GM23248 (cell line): ENCODE measurements at regions not wholly inside any gene's neighbourhood (a gene's known extent, or its start where the extent isn't known, plus 50 kb on each side); places are given as distances from the start of the nearest gene placed in this dataset.
"Not testable (repeated sequence)": the region's sequence is repeated elsewhere in the genome, so short reads cannot be mapped to it uniquely, and the experiment has no call there.

Source experiments
- DNase-seq: peaks from one replicate; pipeline ENCODE4 v3.0.0-alpha.2; 2015
- H2AFZ ChIP-seq: fragments of 200-600 bp; sonication (generic); 2 replicates; pipeline ENCODE4 v1.6.1; 2016; ENCODE audit warnings: antibody characterized with exemption
- H3F3A ChIP-seq: fragments of 200-600 bp; sonication (generic); 2 replicates; pipeline ENCODE4 v1.6.1; 2016; ENCODE audit warnings: mild to moderate bottlenecking, antibody characterized with exemption, mixed run types; ENCODE audit not compliant: insufficient read depth
- H3K27ac ChIP-seq: fragments of 200-600 bp; sonication (generic); 2 replicates; pipeline ENCODE4 v1.5.1; 2016; ENCODE audit warnings: mild to moderate bottlenecking
- H3K27me3 ChIP-seq: fragments of 200-600 bp; sonication (generic); replicated peaks from 2 replicates; pipeline ENCODE4 v1.6.1; 2016; ENCODE audit warnings: mild to moderate bottlenecking; ENCODE audit not compliant: insufficient read depth
- H3K36me3 ChIP-seq: fragments of 200-600 bp; sonication (generic); 2 replicates; pipeline ENCODE4 v1.6.1; 2016; ENCODE audit warnings: low read depth, mild to moderate bottlenecking
- H3K4me1 ChIP-seq: fragments of 200-600 bp; sonication (generic); 2 replicates; pipeline ENCODE4 v1.6.1; 2016; ENCODE audit warnings: mild to moderate bottlenecking; ENCODE audit not compliant: insufficient read depth
- H3K4me2 ChIP-seq: fragments of 200-600 bp; sonication (generic); one replicate; pipeline ENCODE4 v1.6.1; 2016; ENCODE audit warnings: mild to moderate bottlenecking; ENCODE audit not compliant: unreplicated experiment
- H3K4me3 ChIP-seq: fragments of 200-600 bp; sonication (generic); 2 replicates; pipeline ENCODE4 v1.5.1; 2016; ENCODE audit warnings: mild to moderate bottlenecking
- H3K79me2 ChIP-seq: fragments of 200-600 bp; sonication (generic); 2 replicates; pipeline ENCODE4 v1.6.1; 2016; ENCODE audit warnings: mild to moderate bottlenecking; ENCODE audit not compliant: insufficient read depth
- H3K9ac ChIP-seq: fragments of 200-600 bp; sonication (generic); 2 replicates; pipeline ENCODE4 v1.6.1; 2016; ENCODE audit warnings: mild to moderate bottlenecking
- H3K9me2 ChIP-seq: fragments of 200-600 bp; sonication (generic); 2 replicates; pipeline ENCODE4 v1.6.1; 2016; ENCODE audit warnings: mixed run types, mild to moderate bottlenecking, moderate library complexity; ENCODE audit not compliant: insufficient read depth
- H3K9me3 ChIP-seq: fragments of 200-600 bp; sonication (generic); one replicate; pipeline ENCODE4 v1.6.1; 2017; ENCODE audit warnings: low read depth
- H4K20me1 ChIP-seq: fragments of 200-600 bp; sonication (generic); 2 replicates; pipeline ENCODE4 v1.6.0; 2016; ENCODE audit not compliant: insufficient read depth
- EZH2 ChIP-seq: fragments of 200-600 bp; sonication (generic); IDR thresholded peaks from 2 replicates; pipeline ENCODE4 v1.6.1; 2018; ENCODE audit warnings: antibody characterized with exemption, mild to moderate bottlenecking; ENCODE audit not compliant: insufficient read depth, poor library complexity, severe bottlenecking
- EZH2phosphoT487 ChIP-seq: fragments of 200-600 bp; sonication (generic); IDR thresholded peaks from 2 replicates; pipeline ENCODE4 v1.6.1; 2018; ENCODE audit warnings: antibody characterized with exemption, moderate library complexity, mild to moderate bottlenecking, low read depth; ENCODE audit not compliant: insufficient read depth
- WGBS, 2 experiments: methylation state at CpG; one replicate each; pipeline ENCODE4 v1.1.6; 2015 to 2017; ENCODE audit warnings: low lambda C conversion rate in 2 of 2, low coverage in 1 of 2; ENCODE audit errors: missing lambda C conversion rate in 2 of 2; 5-methylcytosine and 5-hydroxymethylcytosine counted together
- in situ Hi-C: fragments of 300-500 bp; cut with MboI; formaldehyde crosslinking; loops from 2 replicates; pipeline ENCODE4 v1.15.0; 2020

DNA sequence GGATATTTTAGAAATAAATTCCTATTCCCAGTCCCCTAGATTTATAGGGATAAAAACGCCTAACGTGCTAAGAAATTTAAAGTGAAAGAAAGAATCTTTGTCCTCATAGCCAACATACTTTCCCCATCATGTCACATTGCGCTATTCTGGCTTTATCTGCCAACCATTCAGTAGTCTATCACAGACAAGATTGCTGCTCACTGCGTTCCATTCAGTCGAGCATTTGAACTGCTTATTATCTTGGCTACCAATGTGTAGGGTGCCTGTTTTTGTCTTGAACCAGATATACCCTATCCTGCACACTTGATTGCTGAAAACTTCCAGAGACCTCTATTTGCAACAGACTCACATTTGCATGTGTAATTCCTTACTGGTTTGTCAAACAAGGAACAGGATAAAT, 751.5 kb downstream of the EPHA7 start:
- Histone ChIP-seq H3K9me2 (no peaks in the 10 kb centered on the region), H2AFZ (no peak overlapping the region), H4K20me1 (no peaks in the 10 kb centered on the region), H3K4me1 (no peaks in the 10 kb centered on the region), H3K9ac (no peak overlapping the region), H3K4me3 (no peak overlapping the region), H3K9me3 (no peaks in the 10 kb centered on the region), H3K27ac (no peak overlapping the region), H3K4me2 (no peak overlapping the region), H3K79me2 (no peaks in the 10 kb centered on the region), H3F3A (no peaks in the 10 kb centered on the region), H3K27me3 (no peaks in the 10 kb centered on the region), H3K36me3 (no peaks in the 10 kb centered on the region)
- TF ChIP-seq EZH2phosphoT487 (no peak), EZH2 (no peak)
- WGBS, 2 experiments, result 25 to 31% methylated on average over 5 of the region's 5 CpGs
- in situ Hi-C loops, result no loop called here
- DNase-seq, result no peak

DNA sequence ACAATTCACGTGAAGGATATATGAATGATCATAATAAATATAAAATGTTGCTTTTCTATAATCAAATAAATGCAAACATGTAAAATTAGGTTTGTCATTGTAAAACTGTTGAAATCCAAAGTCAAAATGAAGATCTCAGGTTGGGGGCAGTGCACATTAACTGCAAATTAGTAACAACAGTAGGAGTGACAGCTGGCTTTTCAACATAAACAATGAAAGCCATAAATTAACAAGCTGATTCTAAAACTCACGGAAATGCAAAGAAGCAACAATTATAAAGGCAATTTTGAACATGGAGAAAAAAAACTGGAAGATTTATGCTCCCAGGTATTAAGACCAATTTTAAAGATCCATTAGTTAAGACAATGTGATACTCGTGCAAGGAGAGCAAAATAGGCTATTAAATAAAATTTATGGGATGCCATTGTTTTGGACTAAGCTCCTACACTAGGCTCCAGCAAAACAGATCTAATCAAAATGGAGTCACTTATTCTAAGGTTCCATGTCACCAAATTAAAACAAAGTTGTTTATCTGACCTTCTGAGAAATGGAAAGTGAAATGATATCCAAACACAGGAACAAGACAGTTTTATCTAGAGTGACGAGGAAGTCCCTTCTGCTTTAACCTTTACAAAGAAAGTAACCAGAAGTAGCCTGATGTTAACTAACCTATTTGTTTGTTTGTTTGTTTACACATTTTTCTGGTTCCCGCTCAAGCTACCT, 770.8 kb downstream of the EPHA7 start:
- no peaks in the 10 kb centered on the region for H3F3A ChIP-seq
- TF ChIP-seq EZH2phosphoT487 (no peak), EZH2 (no peak)
- H3K36me3 ChIP-seq, result no peaks in the 10 kb centered on the region
- H2AFZ ChIP-seq, result no peak overlapping the region
- no peaks in the 10 kb centered on the region for H4K20me1 ChIP-seq
- DNase-seq, result no peak
- H3K9ac ChIP-seq, result no peak overlapping the region
- H3K4me1 ChIP-seq, result no peaks in the 10 kb centered on the region
- H3K27ac ChIP-seq, result no peak overlapping the region
- H3K9me3 ChIP-seq, result no peaks in the 10 kb centered on the region
- no peaks in the 10 kb centered on the region for H3K79me2 ChIP-seq
- no peaks in the 10 kb centered on the region for H3K27me3 ChIP-seq
- WGBS, 2 experiments, result 15% methylated on average over 5 of the region's 5 CpGs
- no peak overlapping the region for H3K4me2 ChIP-seq
- H3K4me3 ChIP-seq, result no peak overlapping the region
- in situ Hi-C loops, result no loop called here
- H3K9me2 ChIP-seq, result no peaks in the 10 kb centered on the region

DNA sequence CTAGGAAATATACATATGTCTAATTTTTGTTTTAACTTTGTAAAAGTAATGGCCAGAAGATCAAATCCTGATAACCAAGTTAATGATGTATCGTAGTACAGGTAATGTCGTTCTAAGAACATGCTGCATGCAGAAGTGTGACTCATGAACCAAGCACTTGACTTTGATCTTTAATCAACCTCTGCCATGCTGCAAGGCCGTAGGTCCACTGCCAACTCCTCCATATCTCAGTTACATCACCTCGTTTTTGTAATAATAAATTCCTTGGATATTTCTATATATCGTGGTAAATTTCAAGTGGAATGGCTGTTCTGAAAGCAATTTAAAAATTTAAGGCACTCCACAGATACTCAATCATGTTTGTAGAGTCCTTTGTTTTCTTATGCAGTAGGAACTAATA, 771.7 kb downstream of the EPHA7 start:
- in situ Hi-C loops, result no loop called here

DNA sequence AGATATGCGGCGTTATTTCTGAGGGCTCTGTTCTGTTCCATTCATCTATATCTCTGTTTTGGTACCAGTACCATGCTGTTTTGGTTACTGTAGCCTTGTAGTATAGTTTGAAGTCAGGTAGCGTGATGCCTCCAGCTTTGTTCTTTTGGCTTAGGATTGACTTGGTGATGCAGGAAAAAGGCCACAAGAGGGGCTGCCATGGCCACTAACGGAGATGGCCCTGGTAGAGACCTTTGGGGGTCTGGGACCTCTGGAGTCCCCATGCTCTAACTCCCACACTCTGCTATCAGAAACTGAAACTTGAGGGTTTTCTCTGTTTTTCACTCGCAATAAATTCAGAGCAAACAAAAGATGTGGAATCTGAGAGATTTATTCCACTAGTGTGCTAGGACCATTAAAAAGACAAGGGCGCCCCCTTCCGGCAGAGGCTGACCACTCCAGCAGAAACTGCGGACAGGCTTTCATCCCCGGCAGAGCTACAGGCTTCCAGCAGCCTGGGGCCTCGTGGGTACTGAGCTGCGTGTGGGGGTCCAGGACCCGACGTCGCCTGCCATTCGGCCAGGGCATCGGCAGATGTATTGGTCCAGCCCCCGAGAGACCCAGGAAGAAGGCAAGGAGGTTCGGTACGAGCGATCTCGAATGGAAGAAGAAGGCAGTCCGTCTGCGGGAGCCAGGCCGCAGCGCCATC, 775.1 kb downstream of the EPHA7 start:
- H3K4me3 ChIP-seq, DNase-seq, H2AFZ ChIP-seq, H3K27ac ChIP-seq, H3K4me1 ChIP-seq, H3K9me2 ChIP-seq, H3K79me2 ChIP-seq, H4K20me1 ChIP-seq, H3K36me3 ChIP-seq, in situ Hi-C loops, H3K27me3 ChIP-seq, H3F3A ChIP-seq, H3K9me3 ChIP-seq, H3K4me2 ChIP-seq, H3K9ac ChIP-seq: not testable (repeated sequence)
- 62 to 67% methylated on average over 24 to 25 of the region's 25 CpGs for WGBS, 2 experiments

More for the DNA sequence above, 771.7 kb downstream of the EPHA7 start:
- no peaks in the 10 kb centered on the region for H3K36me3 ChIP-seq
- no peak overlapping the region for H2AFZ ChIP-seq
- H3K79me2 ChIP-seq, result no peaks in the 10 kb centered on the region
- H4K20me1 ChIP-seq, result no peaks in the 10 kb centered on the region
- no peak overlapping the region for H3K9ac ChIP-seq
- no peak overlapping the region for H3K27ac ChIP-seq
- H3K4me2 ChIP-seq, result no peak overlapping the region
- DNase-seq, result no peak
- TF ChIP-seq EZH2phosphoT487 (no peak), EZH2 (no peak)
- WGBS, 2 experiments, result 12 to 17% methylated on average over 5 of the region's 5 CpGs
- no peak overlapping the region for H3K4me3 ChIP-seq
- H3K27me3 ChIP-seq, result no peaks in the 10 kb centered on the region
- no peaks in the 10 kb centered on the region for H3K9me3 ChIP-seq
- H3K4me1 ChIP-seq, result no peaks in the 10 kb centered on the region
- no peaks in the 10 kb centered on the region for H3K9me2 ChIP-seq
- no peaks in the 10 kb centered on the region for H3F3A ChIP-seq
